ENCODE measurements at regions not wholly inside any gene's neighbourhood (a gene's known extent, or its start where the extent isn't known, plus 50 kb on each side); places are given as distances from the start of the nearest gene placed in this dataset.
A peak's percentile ranks its signal among the peaks of the same experiment; 100 is the strongest.

DNA sequence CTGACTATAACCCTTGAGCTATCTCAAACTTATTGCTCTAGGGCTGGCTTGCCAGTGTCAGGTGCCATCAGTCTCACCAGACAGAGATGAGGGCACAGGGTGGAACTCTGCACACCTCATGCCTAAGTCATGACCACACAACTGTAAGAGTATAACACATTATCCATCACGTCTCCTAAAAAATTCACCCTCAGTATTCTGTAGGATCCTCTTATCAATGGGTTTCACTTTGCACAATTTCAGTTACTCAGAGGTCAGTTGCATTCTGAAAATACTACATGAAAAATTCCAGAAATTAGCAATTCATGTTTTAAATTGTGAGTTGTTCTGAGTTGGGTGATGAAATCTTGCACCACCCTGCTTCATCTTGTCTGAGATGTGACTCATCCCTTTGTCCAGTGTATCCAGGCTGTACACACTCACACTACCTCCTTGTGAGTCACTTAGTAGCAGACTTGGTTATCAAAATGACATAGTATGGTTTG is 690.9 kb upstream of the CDH18 start:
- TF ChIP-seq, protein P1, sequence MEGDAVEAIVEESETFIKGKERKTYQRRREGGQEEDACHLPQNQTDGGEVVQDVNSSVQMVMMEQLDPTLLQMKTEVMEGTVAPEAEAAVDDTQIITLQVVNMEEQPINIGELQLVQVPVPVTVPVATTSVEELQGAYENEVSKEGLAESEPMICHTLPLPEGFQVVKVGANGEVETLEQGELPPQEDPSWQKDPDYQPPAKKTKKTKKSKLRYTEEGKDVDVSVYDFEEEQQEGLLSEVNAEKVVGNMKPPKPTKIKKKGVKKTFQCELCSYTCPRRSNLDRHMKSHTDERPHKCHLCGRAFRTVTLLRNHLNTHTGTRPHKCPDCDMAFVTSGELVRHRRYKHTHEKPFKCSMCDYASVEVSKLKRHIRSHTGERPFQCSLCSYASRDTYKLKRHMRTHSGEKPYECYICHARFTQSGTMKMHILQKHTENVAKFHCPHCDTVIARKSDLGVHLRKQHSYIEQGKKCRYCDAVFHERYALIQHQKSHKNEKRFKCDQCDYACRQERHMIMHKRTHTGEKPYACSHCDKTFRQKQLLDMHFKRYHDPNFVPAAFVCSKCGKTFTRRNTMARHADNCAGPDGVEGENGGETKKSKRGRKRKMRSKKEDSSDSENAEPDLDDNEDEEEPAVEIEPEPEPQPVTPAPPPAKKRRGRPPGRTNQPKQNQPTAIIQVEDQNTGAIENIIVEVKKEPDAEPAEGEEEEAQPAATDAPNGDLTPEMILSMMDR (IDR thresholded peaks at IDR 0.05; ENCODE audit: low read depth, low read length, missing control alignments): no peak
- no peaks in the 10 kb centered on the region for H3K27me3 ChIP-seq (replicated peaks)
- no peaks in the 10 kb centered on the region for H3K36me3 ChIP-seq (replicated peaks)
- DNase-seq: peak; percentile 60
- H3K4me3 ChIP-seq (ENCODE audit: low read depth, low read length): no peak overlapping the region
- in situ Hi-C loops (cut with HindIII; ENCODE audit: low pct_ligation_motif_present, low sequenced_read_pairs): no loop called here
- H3K27ac ChIP-seq: no peak overlapping the region

DNA sequence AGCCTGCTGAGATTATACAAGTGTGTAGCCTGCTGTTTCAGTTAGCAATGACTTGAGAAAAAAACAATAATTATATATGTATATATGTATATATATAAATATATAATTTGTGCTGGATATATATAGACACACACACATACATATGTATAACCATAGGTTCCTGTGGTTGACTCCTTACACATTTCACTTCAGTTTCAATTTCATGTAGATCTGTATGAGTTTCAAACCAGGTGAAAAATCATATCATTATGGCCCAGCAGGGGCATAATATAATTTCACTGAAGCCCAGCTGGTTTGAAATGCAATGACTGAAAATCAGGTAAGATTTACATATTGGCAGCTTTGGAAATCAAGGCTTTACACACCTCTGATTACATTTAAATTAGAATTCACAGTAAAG is 690.4 kb upstream of the CDH18 start:
- TF ChIP-seq, protein P1 (IDR thresholded peaks at IDR 0.05; ENCODE audit: low read depth, low read length, missing control alignments): no peak
- in situ Hi-C loops (cut with HindIII; ENCODE audit: low pct_ligation_motif_present, low sequenced_read_pairs): no loop called here
- no peaks in the 10 kb centered on the region for H3K27me3 ChIP-seq (replicated peaks)
- no peak overlapping the region for H3K4me3 ChIP-seq (ENCODE audit: low read depth, low read length)
- no peak overlapping the region for H3K27ac ChIP-seq
- DNase-seq: no peak
- H3K36me3 ChIP-seq (replicated peaks): no peaks in the 10 kb centered on the region

DNA sequence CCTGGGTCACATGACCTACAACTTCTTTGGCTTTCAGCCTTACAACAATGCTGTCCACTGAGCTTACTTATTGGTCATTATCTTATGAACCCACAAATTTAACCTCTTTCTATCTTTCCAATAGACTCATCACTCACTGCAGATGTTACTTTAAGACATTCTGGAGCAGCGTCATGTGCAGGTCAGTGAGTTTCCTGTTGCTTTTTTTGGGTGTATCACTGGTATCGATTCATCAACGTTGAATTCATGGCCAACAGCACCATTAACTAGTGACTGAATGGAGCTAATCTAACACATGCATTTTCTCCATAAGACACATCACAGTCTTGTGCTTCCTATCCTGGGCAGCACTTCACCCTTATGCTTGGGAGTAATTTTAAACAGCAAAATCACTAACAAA is 672.6 kb upstream of the CDH18 start:
- TF ChIP-seq, protein P1 (IDR thresholded peaks at IDR 0.05; ENCODE audit: low read depth, low read length, missing control alignments): no peak
- DNase-seq: no peak
- Histone ChIP-seq H3K36me3 (replicated peaks) (no peaks in the 10 kb centered on the region), H3K4me3 (ENCODE audit: low read depth, low read length) (no peak overlapping the region), H3K27ac (no peak overlapping the region), H3K27me3 (replicated peaks) (no peaks in the 10 kb centered on the region)
- in situ Hi-C loops (cut with HindIII; ENCODE audit: low pct_ligation_motif_present, low sequenced_read_pairs): no loop called here

GRCh38 chr5:20656262-20656661 is 668.3 kb upstream of the CDH18 start:
- no peak overlapping the region for H3K4me3 ChIP-seq (ENCODE audit: low read depth, low read length)
- in situ Hi-C loops (cut with HindIII; ENCODE audit: low pct_ligation_motif_present, low sequenced_read_pairs): no loop called here
- TF ChIP-seq, protein P1 (IDR thresholded peaks at IDR 0.05; ENCODE audit: low read depth, low read length, missing control alignments): no peak
- H3K27me3 ChIP-seq (replicated peaks): no peaks in the 10 kb centered on the region
- H3K36me3 ChIP-seq (replicated peaks): no peaks in the 10 kb centered on the region
- DNase-seq: no peak
- H3K27ac ChIP-seq: no peak overlapping the region

DNA sequence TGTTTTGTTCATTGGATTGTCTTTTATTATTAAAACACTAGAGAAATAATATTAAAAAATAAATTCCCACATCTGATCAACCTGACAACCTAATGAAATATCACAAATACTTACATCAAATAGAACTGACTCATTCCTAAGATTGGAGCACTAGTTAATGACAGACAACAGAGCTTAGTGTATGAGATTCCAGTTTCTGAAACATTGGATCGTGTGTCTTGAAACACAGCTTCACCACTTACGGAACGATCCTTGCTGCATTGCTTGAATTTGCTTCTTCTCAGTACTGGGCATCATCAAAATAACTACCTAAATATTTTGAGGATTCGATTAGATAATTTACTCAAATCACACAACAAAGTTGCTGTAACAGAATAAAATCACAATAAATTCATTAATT is 667.2 kb upstream of the CDH18 start:
- DNase-seq: no peak
- Histone ChIP-seq H3K27ac (no peak overlapping the region), H3K4me3 (ENCODE audit: low read depth, low read length) (no peak overlapping the region), H3K27me3 (replicated peaks) (no peaks in the 10 kb centered on the region), H3K36me3 (replicated peaks) (no peaks in the 10 kb centered on the region)
- in situ Hi-C loops (cut with HindIII; ENCODE audit: low pct_ligation_motif_present, low sequenced_read_pairs): no loop called here
- TF ChIP-seq, protein P1 (IDR thresholded peaks at IDR 0.05; ENCODE audit: low read depth, low read length, missing control alignments): no peak

GRCh38 chr5:20654746-20655145 is 666.7 kb upstream of the CDH18 start:
- in situ Hi-C loops (cut with HindIII; ENCODE audit: low pct_ligation_motif_present, low sequenced_read_pairs): no loop called here
- Histone ChIP-seq H3K27me3 (replicated peaks) (no peaks in the 10 kb centered on the region), H3K4me3 (ENCODE audit: low read depth, low read length) (no peak overlapping the region), H3K36me3 (replicated peaks) (no peaks in the 10 kb centered on the region), H3K27ac (no peak overlapping the region)
- TF ChIP-seq, protein P1 (IDR thresholded peaks at IDR 0.05; ENCODE audit: low read depth, low read length, missing control alignments): no peak
- DNase-seq: no peak
